Cardiac muscle cell (in vitro differentiated cells and primary cell): ENCODE measurements at regions not wholly inside any gene's neighbourhood (a gene's known extent, or its start where the extent isn't known, plus 50 kb on each side); places are given as distances from the start of the nearest gene placed in this dataset.

Experiments used
- DNase-seq, 2 donors: peaks; one replicate each; pipeline versions ENCODE4 v3.0.0 to v3.0.0-alpha.2; 2010 to 2017; ENCODE audit warnings: low read depth in 1 of 2, low spot score in 1 of 2
- H3K27ac ChIP-seq: fragments of 200-600 bp; sonication (generic); 2 replicates; pipeline ENCODE4 v1.5.1; 2016
- H3K27me3 ChIP-seq: fragments of 200-600 bp; sonication (generic); 2 replicates; pipeline ENCODE4 v1.6.0; 2016; ENCODE audit warnings: control low read depth
- H3K36me3 ChIP-seq: fragments of 200-600 bp; sonication (generic); 2 replicates; pipeline ENCODE4 v1.5.1; 2016; ENCODE audit warnings: control low read depth
- H3K4me1 ChIP-seq: fragments of 200-600 bp; sonication (generic); 2 replicates; pipeline ENCODE4 v1.8.1; 2017; ENCODE audit warnings: low read depth, mild to moderate bottlenecking, mixed run types
- H3K4me3 ChIP-seq: fragments of 200-600 bp; sonication (generic); 2 replicates; pipeline ENCODE4 v1.5.1; 2016; ENCODE audit warnings: mild to moderate bottlenecking
- H3K9me3 ChIP-seq: fragments of 200-600 bp; sonication (generic); 2 replicates; pipeline ENCODE4 v1.5.1; 2017; ENCODE audit warnings: low read depth, mild to moderate bottlenecking, control low read depth
- TF ChIP-seq, protein P1 (sequence below): IDR thresholded peaks from 2 replicates; pipeline ENCODE4 v1.5.1; 2012; ENCODE audit warnings: low read depth, mild to moderate bottlenecking, low read length

- peak in 1 of 2 donors; percentile 72 for DNase-seq
- TF ChIP-seq, protein P1, sequence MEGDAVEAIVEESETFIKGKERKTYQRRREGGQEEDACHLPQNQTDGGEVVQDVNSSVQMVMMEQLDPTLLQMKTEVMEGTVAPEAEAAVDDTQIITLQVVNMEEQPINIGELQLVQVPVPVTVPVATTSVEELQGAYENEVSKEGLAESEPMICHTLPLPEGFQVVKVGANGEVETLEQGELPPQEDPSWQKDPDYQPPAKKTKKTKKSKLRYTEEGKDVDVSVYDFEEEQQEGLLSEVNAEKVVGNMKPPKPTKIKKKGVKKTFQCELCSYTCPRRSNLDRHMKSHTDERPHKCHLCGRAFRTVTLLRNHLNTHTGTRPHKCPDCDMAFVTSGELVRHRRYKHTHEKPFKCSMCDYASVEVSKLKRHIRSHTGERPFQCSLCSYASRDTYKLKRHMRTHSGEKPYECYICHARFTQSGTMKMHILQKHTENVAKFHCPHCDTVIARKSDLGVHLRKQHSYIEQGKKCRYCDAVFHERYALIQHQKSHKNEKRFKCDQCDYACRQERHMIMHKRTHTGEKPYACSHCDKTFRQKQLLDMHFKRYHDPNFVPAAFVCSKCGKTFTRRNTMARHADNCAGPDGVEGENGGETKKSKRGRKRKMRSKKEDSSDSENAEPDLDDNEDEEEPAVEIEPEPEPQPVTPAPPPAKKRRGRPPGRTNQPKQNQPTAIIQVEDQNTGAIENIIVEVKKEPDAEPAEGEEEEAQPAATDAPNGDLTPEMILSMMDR, result no peak
- H3K9me3 ChIP-seq, result no peaks in the 10 kb centered on the region
- no peak overlapping the region for H3K27ac ChIP-seq
- H3K27me3 ChIP-seq, result no peaks in the 10 kb centered on the region
- no peaks in the 10 kb centered on the region for H3K36me3 ChIP-seq
- H3K4me1 ChIP-seq, result peaks cover 11% of the 10 kb centered on the region
- H3K4me3 ChIP-seq, result no peak overlapping the region
Measured at GRCh38 chr1:29991025-29991424, 732.4 kb downstream of the MATN1 start.

GRCh38 chr1:29990304-29990703 is 733.1 kb downstream of the MATN1 start:
- no peak overlapping the region for H3K27ac ChIP-seq
- no peaks in the 10 kb centered on the region for H3K9me3 ChIP-seq
- no peaks in the 10 kb centered on the region for H3K36me3 ChIP-seq
- H3K4me3 ChIP-seq, result no peak overlapping the region
- TF ChIP-seq, protein P1, result no peak
- H3K4me1 ChIP-seq, result peaks cover 11% of the 10 kb centered on the region
- DNase-seq, result no peak
- H3K27me3 ChIP-seq, result no peaks in the 10 kb centered on the region

DNA sequence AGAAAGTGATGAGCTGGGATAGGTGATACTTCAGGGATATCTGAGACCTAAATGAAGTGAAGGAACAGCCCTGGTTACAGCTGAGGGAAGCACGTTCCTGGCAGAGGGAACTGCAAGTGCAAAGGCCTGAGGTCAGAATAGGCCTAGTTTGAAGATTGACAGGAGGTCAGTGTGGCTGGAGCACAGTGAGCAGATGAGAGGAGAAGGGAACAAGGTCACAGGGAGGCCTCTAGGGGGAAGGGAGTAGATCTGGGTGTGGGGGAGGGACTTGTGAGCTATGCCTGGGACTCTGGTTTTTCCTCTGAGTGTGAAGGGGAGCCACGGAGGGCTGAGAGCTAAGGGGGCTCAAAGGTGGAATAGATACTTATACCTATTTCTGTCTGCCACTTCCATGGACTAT is 736.4 kb downstream of the MATN1 start:
- Histone ChIP-seq H3K27ac (no peak overlapping the region), H3K4me3 (no peak overlapping the region), H3K36me3 (no peaks in the 10 kb centered on the region), H3K4me1 (peaks cover 11% of the 10 kb centered on the region), H3K9me3 (no peaks in the 10 kb centered on the region), H3K27me3 (no peaks in the 10 kb centered on the region)
- TF ChIP-seq, protein P1, result no peak
- peak in 1 of 2 donors; percentile 37 for DNase-seq

GRCh38 chr1:29985606-29985945 is 737.8 kb downstream of the MATN1 start:
- no peak overlapping the region for H3K4me3 ChIP-seq
- H3K27ac ChIP-seq, result no peak overlapping the region
- H3K27me3 ChIP-seq, result no peaks in the 10 kb centered on the region
- TF ChIP-seq, protein P1, result no peak
- DNase-seq, result no peak
- H3K36me3 ChIP-seq, result no peaks in the 10 kb centered on the region
- peaks cover 11% of the 10 kb centered on the region for H3K4me1 ChIP-seq
- H3K9me3 ChIP-seq, result no peaks in the 10 kb centered on the region

- Histone ChIP-seq H3K27me3 (no peaks in the 10 kb centered on the region), H3K4me3 (no peak overlapping the region), H3K9me3 (no peaks in the 10 kb centered on the region), H3K36me3 (no peaks in the 10 kb centered on the region), H3K27ac (no peak overlapping the region), H3K4me1 (peaks cover 11% of the 10 kb centered on the region)
- no peak for DNase-seq
- TF ChIP-seq, protein P1, result no peak
Measured at GRCh38 chr1:29984862-29985605, 738.4 kb downstream of the MATN1 start.
